PC-3 (cell line): ENCODE measurements at regions not wholly inside any gene's neighbourhood (a gene's known extent, or its start where the extent isn't known, plus 50 kb on each side); places are given as distances from the start of the nearest gene placed in this dataset.

Experiments
- ATAC-seq: fragments of 200-7000 bp; cut with Tn5 transposase; 2 replicates; pipeline ENCODE4 v1.9.1; 2020; ENCODE audit warnings: mild to moderate bottlenecking, moderate library complexity
- BruUV-seq: library from RNA; stranded (reverse); fragments of 400-500 nt; replicated peaks from 2 replicates; lab custom pipeline; 2021; lab: Mats Ljungman, UMichigan
- CTCF ChIA-PET: fragments of 300-600 bp; sonication (Branson Sonifier 250); formaldehyde crosslinking; loops from one replicate; lab custom pipeline; 2022; ENCODE audit warnings: antibody characterized with exemption; lab: Charles Lee
- POLR2A ChIA-PET: fragments of 300-600 bp; sonication (Branson Sonifier 250); formaldehyde crosslinking; loops from one replicate; lab custom pipeline; 2022; ENCODE audit warnings: antibody characterized with exemption; ENCODE audit not compliant: unreplicated experiment; lab: Charles Lee
- DNase-seq: peaks from one replicate; pipeline ENCODE4 v3.0.0-alpha.2; 2015
- H2AFZ ChIP-seq: fragments of 300-600 bp; sonication (generic); 2 replicates; pipeline ENCODE4 v1.6.0; 2016; ENCODE audit warnings: antibody characterized with exemption, low read length
- H3F3A ChIP-seq: fragments of 300-600 bp; sonication (generic); one replicate; pipeline ENCODE4 v1.6.0; 2017; ENCODE audit warnings: antibody characterized with exemption, low read length, control low read depth, mild to moderate bottlenecking; ENCODE audit not compliant: unreplicated experiment
- H3K27ac ChIP-seq: fragments of 300-600 bp; sonication (generic); 2 replicates; pipeline ENCODE4 v1.5.1; 2016; ENCODE audit warnings: mild to moderate bottlenecking, low read length
- H3K27me3 ChIP-seq: fragments of 300-600 bp; sonication (generic); 2 replicates; pipeline ENCODE4 v1.6.1; 2016; ENCODE audit warnings: low read length, mixed read lengths
- H3K36me3 ChIP-seq: fragments of 300-600 bp; sonication (generic); 2 replicates; pipeline ENCODE4 v1.6.1; 2016; ENCODE audit warnings: low read depth, mixed run types, low read length, mixed read lengths
- H3K4me1 ChIP-seq: fragments of 300-600 bp; sonication (generic); 2 replicates; pipeline ENCODE4 v1.5.1; 2016; ENCODE audit warnings: low read length; ENCODE audit not compliant: insufficient read depth
- H3K4me2 ChIP-seq: fragments of 300-600 bp; sonication (generic); 2 replicates; pipeline ENCODE4 v1.6.0; 2016; ENCODE audit warnings: low read length
- H3K4me3 ChIP-seq: fragments of 300-600 bp; sonication (generic); 2 replicates; pipeline ENCODE4 v1.5.1; 2016; ENCODE audit warnings: mild to moderate bottlenecking, low read length, mixed read lengths
- H3K79me2 ChIP-seq: fragments of 300-600 bp; sonication (generic); 2 replicates; pipeline ENCODE4 v1.6.1; 2017; ENCODE audit warnings: low read length, mixed read lengths
- H3K9ac ChIP-seq: fragments of 300-600 bp; sonication (generic); 2 replicates; pipeline ENCODE4 v1.6.0; 2016; ENCODE audit warnings: mild to moderate bottlenecking, low read length
- H3K9me2 ChIP-seq: fragments of 300-600 bp; sonication (generic); replicated peaks from 2 replicates; pipeline ENCODE4 v1.6.1; 2016; ENCODE audit warnings: mixed run types, low read length, mixed read lengths
- H3K9me3 ChIP-seq: fragments of 300-600 bp; sonication (generic); 2 replicates; pipeline ENCODE4 v1.6.1; 2016; ENCODE audit warnings: low read length, mixed read lengths
- H4K20me1 ChIP-seq: fragments of 300-600 bp; sonication (generic); 2 replicates; pipeline ENCODE4 v1.6.1; 2016; ENCODE audit warnings: low read length, mixed read lengths
- EZH2 ChIP-seq: fragments of 300-600 bp; sonication (generic); IDR thresholded peaks from one replicate; pipeline ENCODE4 v1.6.1; 2017; ENCODE audit warnings: antibody characterized with exemption, mild to moderate bottlenecking, low read length; ENCODE audit not compliant: unreplicated experiment
- EZH2phosphoT487 ChIP-seq: fragments of 300-600 bp; sonication (generic); IDR thresholded peaks from 2 replicates; pipeline ENCODE4 v1.6.1; 2018; ENCODE audit warnings: mild to moderate bottlenecking, antibody characterized with exemption, low read length, borderline replicate concordance
- intact Hi-C: fragments of 100-400 bp; cut with micrococcal nuclease; formaldehyde crosslinking; loops from 2 replicates; pipeline ENCODE4 v1.9.0; 2023
- TF ChIP-seq, protein P1 (sequence below): fragments of 300-600 bp; sonication (generic); conservative IDR thresholded peaks from 2 replicates; pipeline ENCODE4 v1.5.1; 2017; ENCODE audit warnings: antibody characterized with exemption, low read depth, mild to moderate bottlenecking, low read length

DNA sequence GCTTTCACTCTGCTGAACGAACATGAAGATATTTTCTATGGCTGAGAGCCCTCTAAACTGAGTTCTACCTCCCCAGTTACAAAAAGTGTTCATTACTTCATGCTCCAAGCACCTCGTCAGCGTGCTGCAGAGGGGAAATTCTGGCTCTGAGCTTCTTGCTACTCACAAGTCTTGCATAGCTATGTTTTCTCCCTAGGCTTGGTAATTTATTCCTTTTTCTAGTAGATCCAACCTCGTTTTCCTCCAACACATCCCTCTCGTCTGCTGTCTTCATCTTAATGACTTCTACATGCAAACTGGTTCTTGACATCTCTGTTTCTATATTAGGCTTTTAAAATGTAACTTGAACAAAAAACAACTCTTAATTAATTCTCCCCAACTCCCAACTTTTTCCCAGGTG is 1034.5 kb downstream of the REEP3 start:
- intact Hi-C loops: no loop called here
- Histone ChIP-seq H3K4me2 (no peak overlapping the region), H3K4me3 (no peak overlapping the region), H3K9ac (no peak overlapping the region), H4K20me1 (no peaks in the 10 kb centered on the region), H3K27ac (no peak overlapping the region), H3K9me3 (no peaks in the 10 kb centered on the region), H3K4me1 (no peaks in the 10 kb centered on the region), H3K9me2 (no peaks in the 10 kb centered on the region), H3K36me3 (no peaks in the 10 kb centered on the region), H3F3A (no peaks in the 10 kb centered on the region), H3K27me3 (peaks cover 2% of the 10 kb centered on the region; the same call in 1 of the 2 replicates), H3K79me2 (no peaks in the 10 kb centered on the region), H2AFZ (no peak overlapping the region)
- DNase-seq (no peak), ATAC-seq (no peak)
- POLR2A ChIA-PET: no interaction called here
- CTCF ChIA-PET: no interaction called here
- TF ChIP-seq, protein P1, sequence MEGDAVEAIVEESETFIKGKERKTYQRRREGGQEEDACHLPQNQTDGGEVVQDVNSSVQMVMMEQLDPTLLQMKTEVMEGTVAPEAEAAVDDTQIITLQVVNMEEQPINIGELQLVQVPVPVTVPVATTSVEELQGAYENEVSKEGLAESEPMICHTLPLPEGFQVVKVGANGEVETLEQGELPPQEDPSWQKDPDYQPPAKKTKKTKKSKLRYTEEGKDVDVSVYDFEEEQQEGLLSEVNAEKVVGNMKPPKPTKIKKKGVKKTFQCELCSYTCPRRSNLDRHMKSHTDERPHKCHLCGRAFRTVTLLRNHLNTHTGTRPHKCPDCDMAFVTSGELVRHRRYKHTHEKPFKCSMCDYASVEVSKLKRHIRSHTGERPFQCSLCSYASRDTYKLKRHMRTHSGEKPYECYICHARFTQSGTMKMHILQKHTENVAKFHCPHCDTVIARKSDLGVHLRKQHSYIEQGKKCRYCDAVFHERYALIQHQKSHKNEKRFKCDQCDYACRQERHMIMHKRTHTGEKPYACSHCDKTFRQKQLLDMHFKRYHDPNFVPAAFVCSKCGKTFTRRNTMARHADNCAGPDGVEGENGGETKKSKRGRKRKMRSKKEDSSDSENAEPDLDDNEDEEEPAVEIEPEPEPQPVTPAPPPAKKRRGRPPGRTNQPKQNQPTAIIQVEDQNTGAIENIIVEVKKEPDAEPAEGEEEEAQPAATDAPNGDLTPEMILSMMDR: no peak
- no peak for TF ChIP-seq EZH2phosphoT487
- no TSS peak for BruUV-seq

DNA sequence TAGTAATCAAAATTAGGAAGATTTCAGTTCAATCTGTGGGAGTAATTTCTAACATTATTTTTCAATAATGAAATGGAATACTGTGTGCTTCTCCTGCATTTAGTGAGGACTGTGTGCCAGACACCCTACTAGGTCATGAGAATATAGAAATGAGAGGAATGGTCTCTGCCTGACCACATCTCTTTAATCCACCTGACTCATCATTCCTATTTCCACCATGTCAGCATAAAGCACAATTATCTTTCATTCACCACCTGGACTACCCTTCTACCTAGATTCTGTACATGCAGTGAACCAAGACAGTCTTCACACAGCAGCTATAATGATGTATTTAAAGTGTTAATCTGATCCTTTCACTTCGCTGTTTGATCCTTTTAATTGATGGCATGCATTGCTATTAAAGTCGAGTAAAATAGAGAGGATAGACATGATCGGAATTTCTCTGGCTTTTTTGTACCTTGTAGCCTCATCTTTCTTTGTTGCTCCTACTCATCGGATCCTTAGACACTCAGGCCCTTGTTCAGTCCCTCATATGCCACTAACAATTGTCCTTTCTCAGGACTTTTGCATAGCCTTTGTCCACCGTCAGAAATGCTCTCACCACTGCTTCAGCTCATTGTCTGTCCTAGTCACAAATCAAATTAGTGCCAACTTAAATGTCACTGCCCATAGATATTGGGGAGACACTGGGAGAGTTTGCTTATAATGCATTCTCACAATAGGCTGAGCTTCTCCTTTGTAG is 1037.1 kb downstream of the REEP3 start:
- intact Hi-C loops: no loop called here
- Histone ChIP-seq H3K27ac (no peak overlapping the region), H3K27me3 (peaks cover 2% of the 10 kb centered on the region; the same call in 1 of the 2 replicates), H4K20me1 (no peaks in the 10 kb centered on the region), H3K4me1 (no peaks in the 10 kb centered on the region), H3K36me3 (no peaks in the 10 kb centered on the region), H3K9me3 (no peaks in the 10 kb centered on the region), H3K9me2 (no peaks in the 10 kb centered on the region), H3K79me2 (no peaks in the 10 kb centered on the region), H3K9ac (no peak overlapping the region), H3K4me2 (no peak overlapping the region), H3K4me3 (no peak overlapping the region), H2AFZ (no peak overlapping the region), H3F3A (no peaks in the 10 kb centered on the region)
- CTCF ChIA-PET: interaction anchor here (0.6 kb wide), 1 partner anchor 855 kb away, joined by 3 read pairs; no protein-coding TSS in a partner anchor
- POLR2A ChIA-PET: no interaction called here
- ATAC-seq (no peak), DNase-seq (no peak)
- BruUV-seq: no TSS peak
- TF ChIP-seq EZH2 (no peak), EZH2phosphoT487 (no peak)
- TF ChIP-seq, protein P1: no peak

DNA sequence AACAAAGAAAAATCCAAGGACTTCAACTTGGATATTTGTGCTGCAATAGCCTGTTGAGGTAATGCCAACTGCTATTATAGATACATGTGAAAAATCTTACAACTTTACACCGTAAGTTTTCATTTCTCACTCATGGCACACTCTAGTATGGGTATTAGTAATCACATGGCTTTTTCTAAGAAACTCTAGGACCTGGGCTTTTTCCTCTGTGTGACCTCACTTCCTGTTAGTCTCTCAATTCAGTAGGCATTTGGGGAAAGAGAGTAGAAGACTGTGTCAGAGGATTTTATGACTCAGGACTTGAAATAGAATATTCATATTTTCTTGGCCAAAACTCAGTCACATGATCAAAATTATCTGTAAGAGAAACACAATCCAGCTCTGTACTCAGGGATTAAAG is 1049.9 kb downstream of the REEP3 start:
- H3K27ac ChIP-seq: no peak overlapping the region
- no TSS peak for BruUV-seq
- H2AFZ ChIP-seq: no peak overlapping the region
- no peaks in the 10 kb centered on the region for H4K20me1 ChIP-seq
- no peaks in the 10 kb centered on the region for H3F3A ChIP-seq
- 0 out of 2 replicates have a peak, but pooled peaks cover 4% of the 10 kb centered on the region for H3K9me3 ChIP-seq
- H3K4me1 ChIP-seq: no peaks in the 10 kb centered on the region
- TF ChIP-seq, protein P1: no peak
- TF ChIP-seq EZH2 (no peak), EZH2phosphoT487 (no peak)
- no peak overlapping the region for H3K4me2 ChIP-seq
- H3K9me2 ChIP-seq: no peaks in the 10 kb centered on the region
- POLR2A ChIA-PET: no interaction called here
- no peaks in the 10 kb centered on the region for H3K36me3 ChIP-seq
- DNase-seq (no peak), ATAC-seq (no peak)
- H3K9ac ChIP-seq: no peak overlapping the region
- no peak overlapping the region for H3K4me3 ChIP-seq
- intact Hi-C loops: no loop called here
- no peaks in the 10 kb centered on the region for H3K79me2 ChIP-seq
- no peaks in the 10 kb centered on the region for H3K27me3 ChIP-seq
- CTCF ChIA-PET: no interaction called here
